NCI-H1694 treated with DMSO at 0.1 percent for 48 hours (cell line): ENCODE measurements at regions not wholly inside any gene's neighbourhood (a gene's known extent, or its start where the extent isn't known, plus 50 kb on each side); places are given as distances from the start of the nearest gene placed in this dataset.

ENCODE experiments used
- DNase-seq: peaks from one replicate; lab custom pipeline; 2025; lab: John Stamatoyannopoulos, UW

GRCh38 chr15:69892351-69892750 is 205.4 kb downstream of the TLE3 start:
- DNase-seq, result no peak

- DNase-seq, result no peak
Observed at GRCh38 chr15:69893086-69893485, 204.6 kb downstream of the TLE3 start.

- no peak for DNase-seq
Observed at GRCh38 chr15:69893863-69894262, 203.9 kb downstream of the TLE3 start.

- DNase-seq, result no peak
Observed at GRCh38 chr15:69895202-69895601, 202.5 kb downstream of the TLE3 start.

GRCh38 chr15:69896606-69897005 is 201.1 kb downstream of the TLE3 start:
- no peak for DNase-seq

- no peak for DNase-seq
Observed at GRCh38 chr15:69897061-69897460, 200.7 kb downstream of the TLE3 start.

- no peak for DNase-seq
Observed at GRCh38 chr15:69897471-69898237, 200.1 kb downstream of the TLE3 start.

- DNase-seq, result no peak
Observed at GRCh38 chr15:69898243-69898642, 199.5 kb downstream of the TLE3 start.

GRCh38 chr15:69902414-69903062 is 195.2 kb downstream of the TLE3 start:
- DNase-seq, result no peak

- no peak for DNase-seq
Observed at GRCh38 chr15:69903470-69904469, 193.9 kb downstream of the TLE3 start.

GRCh38 chr15:69906256-69907185 is 191.2 kb downstream of the TLE3 start:
- DNase-seq, result no peak

- DNase-seq, result no peak
Observed at GRCh38 chr15:69908060-69908459, 189.7 kb downstream of the TLE3 start.

GRCh38 chr15:69908590-69909420 is 188.9 kb downstream of the TLE3 start:
- DNase-seq, result no peak

- no peak for DNase-seq
Observed at GRCh38 chr15:69909719-69910444, 187.8 kb downstream of the TLE3 start.

GRCh38 chr15:69910514-69910913 is 187.2 kb downstream of the TLE3 start:
- DNase-seq, result no peak

- DNase-seq, result no peak
Observed at GRCh38 chr15:69912116-69912515, 185.6 kb downstream of the TLE3 start.

- no peak for DNase-seq
Observed at GRCh38 chr15:69914040-69914439, 183.7 kb downstream of the TLE3 start.

GRCh38 chr15:69914960-69915359 is 182.8 kb downstream of the TLE3 start:
- DNase-seq, result no peak

GRCh38 chr15:69916169-69916785 is 181.4 kb downstream of the TLE3 start:
- no peak for DNase-seq
